ENCODE measurements at regions not wholly inside any gene's neighbourhood (a gene's known extent, or its start where the extent isn't known, plus 50 kb on each side); places are given as distances from the start of the nearest gene placed in this dataset.

GRCh38 chr21:22703521-22703920, 1705.3 kb downstream of the NCAM2 start:
- TF ChIP-seq CTCF (IDR thresholded peaks at IDR 0.05) (no peak), POLR2AphosphoS5 (IDR thresholded peaks at IDR 0.05) (no peak)

All from breast epithelium (tissue), 3 donors.